SJSA1 (cell line): ENCODE measurements at regions not wholly inside any gene's neighbourhood (a gene's known extent, or its start where the extent isn't known, plus 50 kb on each side); places are given as distances from the start of the nearest gene placed in this dataset.

Experiments used
- DNase-seq, 2 experiments: peaks; one replicate each; pipeline ENCODE4 v3.0.0-alpha.2; 2015 to 2020; ENCODE audit warnings: low spot score in 2 of 2, low read depth in 1 of 2
- H3K27ac ChIP-seq: fragments of 250-450 bp; sonication (Bioruptor Pico); 2 replicates; pipeline ENCODE4 v1.5.1; 2020; ENCODE audit warnings: mild to moderate bottlenecking, moderate library complexity
- H3K27me3 ChIP-seq: fragments of 250-450 bp; sonication (Bioruptor Pico); replicated peaks from 2 replicates; pipeline ENCODE4 v1.5.1; 2020; ENCODE audit warnings: mild to moderate bottlenecking, moderate library complexity
- H3K36me3 ChIP-seq: fragments of 250-450 bp; sonication (Bioruptor Pico); 2 replicates; pipeline ENCODE4 v1.5.1; 2020; ENCODE audit warnings: mild to moderate bottlenecking
- H3K4me1 ChIP-seq: fragments of 250-450 bp; sonication (Bioruptor Pico); replicated peaks from 2 replicates; pipeline ENCODE4 v1.6.1; 2021; ENCODE audit warnings: mild to moderate bottlenecking
- H3K4me3 ChIP-seq: fragments of 250-450 bp; sonication (Bioruptor Pico); 2 replicates; pipeline ENCODE4 v1.5.1; 2020; ENCODE audit warnings: mild to moderate bottlenecking
- H3K9me3 ChIP-seq: fragments of 250-450 bp; sonication (Bioruptor Pico); replicated peaks from 2 replicates; pipeline ENCODE4 v1.5.1; 2020; ENCODE audit warnings: mild to moderate bottlenecking

DNA sequence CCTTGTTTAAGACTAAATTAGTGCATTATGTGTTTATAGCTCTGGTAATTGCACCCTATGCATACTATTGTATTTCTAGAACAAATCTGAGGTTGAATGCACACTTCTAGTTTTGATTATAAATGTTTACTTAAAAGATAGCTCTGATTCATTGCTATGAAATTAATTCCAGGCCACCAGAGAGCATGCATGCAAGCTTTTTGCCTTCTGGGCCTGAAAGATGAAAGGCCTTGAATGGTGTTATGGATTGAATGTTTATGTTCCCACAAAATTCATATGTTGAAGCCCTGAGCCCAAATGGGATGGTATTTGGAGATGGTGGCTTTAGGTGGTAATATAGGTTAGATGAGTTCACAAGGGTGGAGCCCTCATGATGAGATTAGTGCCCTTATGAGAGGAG lies 695.0 kb upstream of the MAP3K7 start:
- DNase-seq, result no peak
- no peaks in the 10 kb centered on the region; the same call in 1 of the 2 replicates for H3K9me3 ChIP-seq

DNA sequence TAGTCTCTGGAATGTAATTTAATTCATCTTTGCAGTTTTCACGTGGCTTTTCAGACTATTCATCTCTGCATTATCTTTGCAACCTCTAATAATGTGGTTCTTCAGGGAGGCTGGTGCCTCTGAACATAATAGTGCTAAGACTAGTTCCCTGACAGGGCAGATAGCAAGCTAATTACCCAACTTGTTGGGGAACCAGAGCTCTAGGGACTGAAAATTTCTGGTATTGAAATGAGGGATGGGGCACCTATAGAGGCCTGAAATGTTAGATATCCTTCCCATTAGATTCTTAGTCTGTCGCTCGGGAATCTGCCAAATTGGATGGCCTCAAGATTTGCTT lies 693.6 kb upstream of the MAP3K7 start:
- DNase-seq, result no peak
- Histone ChIP-seq H3K27ac (no peak overlapping the region), H3K27me3 (no peaks in the 10 kb centered on the region; the same call in 1 of the 2 replicates), H3K9me3 (no peaks in the 10 kb centered on the region; the same call in 1 of the 2 replicates), H3K4me1 (no peaks in the 10 kb centered on the region), H3K4me3 (no peak overlapping the region), H3K36me3 (no peaks in the 10 kb centered on the region)

More for the DNA sequence above, 695.0 kb upstream of the MAP3K7 start:
- Histone ChIP-seq H3K36me3 (no peaks in the 10 kb centered on the region), H3K27me3 (no peaks in the 10 kb centered on the region), H3K27ac (no peak overlapping the region), H3K4me1 (0 out of 2 replicates have a peak, but pooled peaks cover 5% of the 10 kb centered on the region), H3K4me3 (no peak overlapping the region)

DNA sequence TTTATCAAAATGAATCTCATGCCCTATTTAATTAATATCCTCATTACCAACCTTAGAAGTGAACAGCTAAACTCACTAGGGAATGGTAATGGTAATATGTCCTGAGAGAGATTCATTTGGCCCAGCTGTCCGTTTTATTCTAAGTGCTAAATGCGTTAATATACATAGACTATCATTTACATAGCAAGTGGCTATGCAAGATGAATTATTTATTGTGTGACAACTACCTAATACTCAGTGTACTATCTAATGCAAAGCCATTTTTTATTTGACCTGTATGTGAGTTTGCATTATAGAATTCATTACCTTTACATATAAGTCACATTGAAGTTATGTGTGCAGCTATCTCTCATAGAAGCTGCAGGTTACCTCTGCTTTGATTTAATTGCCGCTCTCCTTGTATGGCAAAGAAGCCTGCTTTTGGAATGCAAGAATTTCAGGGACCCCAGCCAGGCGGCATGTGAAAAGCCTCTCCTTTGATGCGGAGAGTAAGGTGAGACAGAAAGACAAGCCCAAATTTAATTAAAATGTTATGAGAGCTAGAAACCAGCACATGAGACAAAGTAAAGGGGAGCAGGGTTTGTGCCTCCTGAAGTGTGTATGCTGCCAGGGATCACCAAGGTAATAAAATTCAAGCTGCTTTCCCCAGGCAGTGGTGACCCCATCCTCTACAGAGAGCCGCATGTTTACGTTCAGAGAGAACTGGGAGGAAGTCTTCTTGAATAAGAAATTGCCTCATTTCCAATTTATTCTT lies 693.0 kb upstream of the MAP3K7 start:
- no peak overlapping the region for H3K27ac ChIP-seq

DNA sequence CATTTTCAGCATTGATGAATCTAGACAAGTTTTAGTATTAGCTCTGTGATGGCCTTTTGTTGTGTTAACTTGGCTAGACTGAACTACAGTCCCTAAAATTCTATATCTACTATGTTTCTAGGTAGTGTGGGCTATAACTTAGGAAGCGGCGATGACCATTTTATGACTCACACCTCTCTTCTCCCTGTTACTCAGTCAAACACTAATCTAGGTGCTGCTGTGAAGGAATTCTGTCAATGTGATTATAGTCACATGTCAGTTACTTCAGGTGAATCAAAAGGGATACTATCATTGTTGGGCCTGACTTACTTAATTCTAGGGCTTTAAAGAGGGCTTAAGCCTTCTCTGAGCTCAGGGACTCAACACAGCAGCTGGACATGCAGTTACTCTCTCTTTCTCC lies 691.5 kb upstream of the MAP3K7 start:
- H3K4me3 ChIP-seq, result no peak overlapping the region
- no peaks in the 10 kb centered on the region; the same call in 1 of the 2 replicates for H3K27me3 ChIP-seq
- H3K9me3 ChIP-seq, result no peaks in the 10 kb centered on the region; the same call in 1 of the 2 replicates

More for the DNA sequence above, 693.0 kb upstream of the MAP3K7 start:
- H3K27me3 ChIP-seq, result no peaks in the 10 kb centered on the region; the same call in 1 of the 2 replicates
- H3K4me1 ChIP-seq, result no peaks in the 10 kb centered on the region
- no peaks in the 10 kb centered on the region for H3K36me3 ChIP-seq
- no peaks in the 10 kb centered on the region; the same call in 1 of the 2 replicates for H3K9me3 ChIP-seq
- no peak overlapping the region for H3K4me3 ChIP-seq
- DNase-seq, result no peak

DNA sequence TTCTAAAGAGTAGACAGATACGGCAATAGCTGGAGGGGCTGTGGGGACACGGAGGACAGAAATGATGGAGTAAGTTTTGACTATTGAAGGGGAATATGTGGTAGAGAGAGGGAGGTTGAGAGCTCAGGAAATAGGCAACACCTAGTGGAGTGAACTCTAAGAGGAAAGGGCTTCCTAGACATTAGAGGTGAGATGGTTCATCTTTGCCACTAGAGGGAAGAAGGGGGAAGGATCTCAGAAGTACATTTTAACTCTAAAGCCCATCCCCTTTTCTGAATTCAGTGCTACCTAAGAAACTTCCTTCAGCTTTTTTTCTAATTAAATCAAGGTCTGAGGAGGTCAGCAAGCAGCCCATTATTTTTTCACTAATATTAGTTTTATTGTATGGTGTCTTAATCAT lies 689.4 kb upstream of the MAP3K7 start:
- no peaks in the 10 kb centered on the region for H3K9me3 ChIP-seq
- no peaks in the 10 kb centered on the region for H3K4me1 ChIP-seq
- H3K4me3 ChIP-seq, result no peak overlapping the region
- no peaks in the 10 kb centered on the region; the same call in 1 of the 2 replicates for H3K27me3 ChIP-seq
- no peak overlapping the region for H3K27ac ChIP-seq
- H3K36me3 ChIP-seq, result no peaks in the 10 kb centered on the region
- no peak for DNase-seq

More for the DNA sequence above, 691.5 kb upstream of the MAP3K7 start:
- no peaks in the 10 kb centered on the region for H3K36me3 ChIP-seq
- no peak for DNase-seq
- H3K4me1 ChIP-seq, result no peaks in the 10 kb centered on the region
- no peak overlapping the region for H3K27ac ChIP-seq

DNA sequence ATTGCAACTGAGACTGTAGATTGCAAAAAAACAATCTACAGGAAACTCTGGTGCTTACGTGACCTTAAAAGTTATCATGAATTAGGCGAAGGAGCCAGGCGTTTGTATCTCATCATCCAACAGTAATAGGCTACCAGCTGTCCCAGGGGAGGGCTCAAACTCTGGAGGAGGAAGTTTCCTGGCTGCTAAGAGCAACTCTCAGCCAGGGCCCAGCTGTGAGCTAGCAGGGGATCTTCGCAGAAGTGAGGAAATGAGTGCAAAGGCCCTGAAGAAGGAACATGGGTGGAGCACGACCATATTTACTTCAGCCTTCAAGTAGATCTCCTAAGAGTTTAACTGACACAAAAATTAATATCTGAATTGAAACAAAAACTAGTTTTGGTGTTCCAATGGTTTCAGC lies 686.9 kb upstream of the MAP3K7 start:
- no peak for DNase-seq
- no peaks in the 10 kb centered on the region; the same call in 1 of the 2 replicates for H3K27me3 ChIP-seq
- no peak overlapping the region for H3K27ac ChIP-seq
- no peaks in the 10 kb centered on the region; the same call in 1 of the 2 replicates for H3K4me1 ChIP-seq
- no peaks in the 10 kb centered on the region for H3K9me3 ChIP-seq
- H3K4me3 ChIP-seq, result no peak overlapping the region
- H3K36me3 ChIP-seq, result no peaks in the 10 kb centered on the region

DNA sequence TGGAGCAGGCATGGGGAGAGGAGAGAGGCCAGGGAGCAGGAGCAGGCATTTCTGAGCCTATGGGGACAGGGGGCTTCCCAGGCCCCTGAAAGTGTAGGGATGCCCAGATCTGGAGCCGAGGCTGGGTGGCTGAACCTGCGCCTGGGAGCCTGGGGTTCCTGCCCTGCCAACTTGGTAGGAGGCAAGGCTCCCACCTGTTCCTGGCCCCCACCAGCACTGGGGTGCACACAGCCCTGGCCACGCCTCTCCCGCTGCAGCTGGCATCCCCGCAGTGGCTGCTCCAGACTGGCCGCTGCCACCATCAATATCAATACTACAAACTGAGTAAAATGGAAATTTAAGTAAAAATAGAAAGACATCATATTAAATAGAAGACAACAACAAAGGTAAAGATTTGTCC lies 684.9 kb upstream of the MAP3K7 start:
- H3K27me3 ChIP-seq, result no peaks in the 10 kb centered on the region; the same call in 1 of the 2 replicates

DNA sequence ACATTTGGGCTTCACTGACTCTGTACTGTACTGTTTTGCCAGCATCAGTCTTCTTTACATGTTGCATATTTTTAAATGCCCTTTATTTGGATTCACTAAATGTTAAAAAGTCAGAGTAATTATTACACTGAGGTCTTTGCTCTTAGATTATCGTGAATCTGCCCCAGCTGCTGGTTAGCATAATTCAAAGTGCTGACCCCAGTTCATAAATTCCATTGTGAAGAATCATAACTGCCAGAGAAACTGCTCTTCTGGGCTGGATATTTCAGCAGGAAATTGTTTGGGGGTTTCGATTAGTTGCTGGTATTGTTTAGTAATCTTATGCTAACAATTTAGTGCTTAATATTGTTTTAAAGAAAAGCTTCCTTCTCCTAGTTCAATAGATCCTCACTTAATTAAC lies 682.1 kb upstream of the MAP3K7 start:
- no peak for DNase-seq

More for the DNA sequence above, 684.9 kb upstream of the MAP3K7 start:
- Histone ChIP-seq H3K4me1 (no peaks in the 10 kb centered on the region; the same call in 1 of the 2 replicates), H3K36me3 (no peaks in the 10 kb centered on the region), H3K27ac (no peak overlapping the region), H3K4me3 (no peak overlapping the region), H3K9me3 (no peaks in the 10 kb centered on the region)
- no peak for DNase-seq

DNA sequence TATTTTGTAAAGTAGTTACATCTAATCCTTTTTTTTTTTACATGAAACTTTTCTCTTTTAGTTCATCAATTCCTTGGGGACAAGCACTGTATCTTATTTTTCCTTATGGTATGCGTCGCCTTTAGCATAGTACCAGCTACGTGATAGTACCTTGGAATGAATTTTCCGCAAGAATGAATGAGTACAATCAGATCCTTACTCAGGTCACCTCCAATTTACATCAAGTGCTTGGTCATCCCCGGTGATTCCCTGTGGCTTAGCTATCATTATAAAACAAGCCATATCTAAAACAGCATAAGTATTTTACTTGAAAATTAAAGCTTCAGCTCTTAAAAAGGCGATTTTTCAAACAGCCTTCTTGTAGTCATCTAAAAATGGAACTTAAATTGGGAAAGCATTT lies 680.4 kb upstream of the MAP3K7 start:
- Histone ChIP-seq H3K27ac (no peak overlapping the region), H3K4me1 (no peaks in the 10 kb centered on the region; the same call in 1 of the 2 replicates), H3K4me3 (no peak overlapping the region), H3K9me3 (no peaks in the 10 kb centered on the region), H3K27me3 (no peaks in the 10 kb centered on the region), H3K36me3 (no peaks in the 10 kb centered on the region)
- DNase-seq, result no peak

More for the DNA sequence above, 682.1 kb upstream of the MAP3K7 start:
- H3K36me3 ChIP-seq, result no peaks in the 10 kb centered on the region
- H3K9me3 ChIP-seq, result no peaks in the 10 kb centered on the region
- no peak overlapping the region for H3K4me3 ChIP-seq
- no peak overlapping the region for H3K27ac ChIP-seq
- no peaks in the 10 kb centered on the region; the same call in 1 of the 2 replicates for H3K4me1 ChIP-seq
- no peaks in the 10 kb centered on the region for H3K27me3 ChIP-seq

DNA sequence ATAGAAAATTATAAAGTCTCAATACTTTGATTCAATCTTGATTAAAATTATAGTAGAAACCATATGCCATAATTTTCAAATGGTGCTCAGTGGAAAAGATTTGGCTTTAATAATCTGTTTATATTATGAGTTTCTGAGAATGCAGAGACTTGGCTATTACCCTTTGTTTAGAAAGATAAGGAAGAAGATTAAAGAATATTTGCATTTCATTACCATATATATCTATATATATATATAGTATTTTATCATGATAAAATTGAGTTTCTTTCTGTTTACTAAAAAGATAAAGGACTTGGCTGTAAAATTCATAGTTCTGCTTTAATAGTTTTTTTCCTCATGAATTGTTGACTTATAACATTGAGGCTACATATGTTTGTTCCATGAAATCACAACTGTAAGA lies 679.3 kb upstream of the MAP3K7 start:
- Histone ChIP-seq H3K27me3 (no peaks in the 10 kb centered on the region), H3K4me1 (no peaks in the 10 kb centered on the region; the same call in 1 of the 2 replicates), H3K27ac (no peak overlapping the region), H3K9me3 (no peaks in the 10 kb centered on the region), H3K36me3 (no peaks in the 10 kb centered on the region), H3K4me3 (no peak overlapping the region)
- no peak for DNase-seq

DNA sequence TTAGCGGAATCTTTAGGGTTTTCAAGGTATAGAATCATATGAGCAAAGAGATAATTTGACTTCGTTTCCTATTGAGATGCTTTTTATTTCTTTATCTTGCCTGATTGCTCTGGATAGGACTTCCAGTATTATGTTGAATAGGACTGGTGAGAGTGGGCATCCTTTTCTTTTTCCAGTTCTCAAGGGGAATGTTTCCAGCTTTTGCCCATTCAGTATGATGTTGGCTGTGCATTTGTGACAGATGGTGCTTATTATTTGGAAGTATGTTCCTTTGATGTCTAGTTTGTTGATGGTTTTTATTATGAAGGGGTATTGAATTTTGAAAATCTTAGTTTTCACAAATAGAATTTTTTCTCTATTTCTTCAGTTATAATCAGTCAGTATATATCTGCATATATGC lies 656.6 kb upstream of the MAP3K7 start:
- Histone ChIP-seq H3K27me3 (no peaks in the 10 kb centered on the region; the same call in 1 of the 2 replicates), H3K9me3 (no peaks in the 10 kb centered on the region), H3K36me3 (no peaks in the 10 kb centered on the region), H3K4me3 (no peak overlapping the region), H3K4me1 (no peaks in the 10 kb centered on the region), H3K27ac (no peak overlapping the region)
- no peak for DNase-seq

DNA sequence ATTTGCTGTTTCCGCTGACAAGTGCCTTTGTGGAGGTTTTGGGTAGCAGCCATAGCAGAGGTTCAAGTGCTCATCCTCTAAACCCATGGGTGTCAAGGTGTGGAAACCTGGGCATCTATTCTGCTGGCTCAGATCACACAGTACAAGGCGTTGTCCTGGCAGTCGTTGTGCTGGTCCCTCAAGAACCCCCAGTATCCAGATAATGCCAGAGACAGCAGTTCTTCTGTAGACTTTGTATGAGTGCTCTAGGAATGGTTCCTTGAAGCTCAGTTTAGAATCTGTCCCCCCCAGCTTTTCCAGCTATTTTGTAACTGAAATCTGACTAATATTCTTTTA lies 655.7 kb upstream of the MAP3K7 start:
- no peaks in the 10 kb centered on the region for H3K36me3 ChIP-seq
- no peak for DNase-seq
- H3K4me1 ChIP-seq, result no peaks in the 10 kb centered on the region
- no peaks in the 10 kb centered on the region for H3K9me3 ChIP-seq
- H3K27me3 ChIP-seq, result no peaks in the 10 kb centered on the region; the same call in 1 of the 2 replicates
- no peak overlapping the region for H3K4me3 ChIP-seq
- H3K27ac ChIP-seq, result no peak overlapping the region

DNA sequence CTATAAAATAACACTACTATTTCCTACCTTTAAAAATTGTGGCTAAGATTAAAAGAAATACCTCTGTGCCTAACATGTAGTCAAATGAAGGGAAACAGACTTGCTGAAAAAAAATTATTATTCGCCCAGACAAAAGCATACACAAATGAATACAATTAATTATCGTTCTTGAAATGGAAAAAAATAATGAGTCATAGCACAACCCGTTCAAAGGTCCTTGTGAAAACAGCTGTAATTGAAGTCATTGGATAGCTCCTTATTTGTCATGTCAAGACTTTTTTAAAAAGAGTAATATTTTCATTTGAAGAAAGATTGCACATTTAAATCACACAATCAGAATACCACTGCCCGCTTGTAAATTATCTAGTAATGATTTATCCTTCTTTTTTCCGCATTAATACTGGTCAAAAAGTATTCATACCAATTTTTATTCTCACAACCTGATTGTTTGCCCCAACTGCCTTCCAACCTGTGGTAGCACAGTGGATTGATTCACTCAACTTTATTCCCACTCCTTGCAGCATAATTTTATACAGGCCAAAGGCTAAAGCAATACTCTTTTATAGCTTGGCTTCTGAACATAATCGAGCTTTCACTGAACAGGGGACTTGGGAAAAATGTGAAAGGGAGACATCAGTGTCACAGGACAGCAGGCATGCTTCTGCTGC lies 655.2 kb upstream of the MAP3K7 start:
- Histone ChIP-seq H3K9me3 (no peaks in the 10 kb centered on the region), H3K4me3 (no peak overlapping the region), H3K4me1 (no peaks in the 10 kb centered on the region), H3K27ac (no peak overlapping the region), H3K36me3 (no peaks in the 10 kb centered on the region), H3K27me3 (no peaks in the 10 kb centered on the region; the same call in 1 of the 2 replicates)
- DNase-seq, result no peak

DNA sequence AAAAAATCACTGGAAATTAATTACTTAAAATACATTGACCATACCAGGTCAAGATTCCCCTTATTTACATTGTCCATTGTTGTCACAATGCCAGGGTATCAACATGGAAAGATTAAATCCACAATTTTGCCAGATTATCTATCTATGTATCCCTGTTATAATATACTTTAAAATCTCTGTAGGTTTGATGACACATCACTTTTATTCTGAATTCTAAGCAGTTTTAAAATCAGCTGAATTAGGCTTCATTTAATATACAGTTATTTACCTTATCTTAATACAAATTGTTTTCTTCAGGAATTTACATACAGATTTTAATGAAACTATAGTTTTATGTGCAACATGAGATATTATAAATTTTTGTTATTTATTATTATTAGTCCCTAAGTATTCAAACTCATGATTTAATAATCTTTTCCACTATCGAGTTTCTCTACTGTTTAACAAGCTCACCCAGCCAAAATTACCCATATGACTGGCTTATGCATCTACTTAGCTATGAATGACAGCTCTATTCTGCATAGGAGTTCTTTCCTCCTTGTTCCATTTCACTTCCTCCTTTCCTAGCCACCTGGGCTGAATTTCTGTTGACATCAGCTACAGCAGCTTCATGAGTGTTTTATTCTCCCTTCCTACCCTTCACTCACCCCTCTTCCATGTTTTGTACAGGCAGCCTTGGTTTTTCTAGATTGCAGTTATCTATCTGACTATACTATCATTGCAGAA lies 654.2 kb upstream of the MAP3K7 start:
- no peaks in the 10 kb centered on the region; the same call in 1 of the 2 replicates for H3K27me3 ChIP-seq
- no peaks in the 10 kb centered on the region for H3K4me1 ChIP-seq
- no peaks in the 10 kb centered on the region for H3K9me3 ChIP-seq
- H3K27ac ChIP-seq, result no peak overlapping the region
- H3K4me3 ChIP-seq, result no peak overlapping the region
- H3K36me3 ChIP-seq, result no peaks in the 10 kb centered on the region
- no peak for DNase-seq
